ENCODE measurements at regions not wholly inside any gene's neighbourhood (a gene's known extent, or its start where the extent isn't known, plus 50 kb on each side); places are given as distances from the start of the nearest gene placed in this dataset.
"Not testable (repeated sequence)": the region's sequence is repeated elsewhere in the genome, so short reads cannot be mapped to it uniquely, and the experiment has no call there.

DNA sequence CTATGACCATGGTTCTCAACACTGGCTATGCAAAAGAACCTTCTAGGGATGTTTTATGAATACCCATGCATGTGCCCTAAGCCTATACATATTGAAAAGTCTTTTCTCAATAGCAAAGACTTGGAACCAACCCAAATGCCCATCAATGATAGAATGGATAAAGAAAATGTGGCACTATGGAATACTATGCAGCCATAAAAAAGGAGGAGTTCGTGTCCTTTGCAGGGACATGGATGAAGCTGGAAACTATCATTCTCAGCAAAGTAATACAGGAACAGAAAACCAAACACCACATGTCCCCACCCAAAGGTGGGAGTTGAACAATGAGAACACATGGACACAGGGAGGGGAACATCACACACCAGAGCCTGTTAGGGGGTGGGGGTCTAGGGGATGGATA is 101.1 kb upstream of the PRDX6 start:
- TF ChIP-seq, protein P1, sequence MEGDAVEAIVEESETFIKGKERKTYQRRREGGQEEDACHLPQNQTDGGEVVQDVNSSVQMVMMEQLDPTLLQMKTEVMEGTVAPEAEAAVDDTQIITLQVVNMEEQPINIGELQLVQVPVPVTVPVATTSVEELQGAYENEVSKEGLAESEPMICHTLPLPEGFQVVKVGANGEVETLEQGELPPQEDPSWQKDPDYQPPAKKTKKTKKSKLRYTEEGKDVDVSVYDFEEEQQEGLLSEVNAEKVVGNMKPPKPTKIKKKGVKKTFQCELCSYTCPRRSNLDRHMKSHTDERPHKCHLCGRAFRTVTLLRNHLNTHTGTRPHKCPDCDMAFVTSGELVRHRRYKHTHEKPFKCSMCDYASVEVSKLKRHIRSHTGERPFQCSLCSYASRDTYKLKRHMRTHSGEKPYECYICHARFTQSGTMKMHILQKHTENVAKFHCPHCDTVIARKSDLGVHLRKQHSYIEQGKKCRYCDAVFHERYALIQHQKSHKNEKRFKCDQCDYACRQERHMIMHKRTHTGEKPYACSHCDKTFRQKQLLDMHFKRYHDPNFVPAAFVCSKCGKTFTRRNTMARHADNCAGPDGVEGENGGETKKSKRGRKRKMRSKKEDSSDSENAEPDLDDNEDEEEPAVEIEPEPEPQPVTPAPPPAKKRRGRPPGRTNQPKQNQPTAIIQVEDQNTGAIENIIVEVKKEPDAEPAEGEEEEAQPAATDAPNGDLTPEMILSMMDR (IDR thresholded peaks at IDR 0.05) = not testable (repeated sequence)
- TF ChIP-seq POLR2A (IDR thresholded peaks at IDR 0.05) = not testable (repeated sequence)
